DND-41 (cell line): ENCODE measurements at regions not wholly inside any gene's neighbourhood (a gene's known extent, or its start where the extent isn't known, plus 50 kb on each side); places are given as distances from the start of the nearest gene placed in this dataset.

Experiments
- ATAC-seq: fragments of 200-7000 bp; cut with Tn5 transposase; 3 replicates; pipeline ENCODE4 v1.9.1; 2021; ENCODE audit warnings: low read depth; ENCODE audit not compliant: insufficient read depth
- DNase-seq: peaks from one replicate; pipeline ENCODE4 v3.0.0-alpha.2; 2020
- H2AFZ ChIP-seq: 2 replicates; pipeline ENCODE4 v1.6.0; 2012; ENCODE audit warnings: low read depth, low read length
- H3K27ac ChIP-seq: 2 replicates; pipeline ENCODE4 v1.5.1; 2012; ENCODE audit warnings: low read length, inconsistent platforms
- H3K27me3 ChIP-seq: fragments of 200-600 bp; sonication (generic); 2 replicates; pipeline ENCODE4 v1.6.0; 2012; ENCODE audit warnings: low read length, mild to moderate bottlenecking, inconsistent platforms; ENCODE audit not compliant: insufficient read depth, poor library complexity
- H3K36me3 ChIP-seq: 2 replicates; pipeline ENCODE4 v1.5.1; 2012; ENCODE audit warnings: low read length, inconsistent platforms; ENCODE audit not compliant: insufficient read depth
- H3K4me1 ChIP-seq: 2 replicates; pipeline ENCODE4 v1.5.1; 2012; ENCODE audit warnings: mild to moderate bottlenecking, low read length; ENCODE audit not compliant: insufficient read depth
- H3K4me2 ChIP-seq: 2 replicates; pipeline ENCODE4 v1.6.0; 2012; ENCODE audit warnings: mild to moderate bottlenecking, moderate library complexity, low read length, inconsistent platforms; ENCODE audit not compliant: insufficient read depth
- H3K4me3 ChIP-seq, 2 experiments: fragments of 200-600 bp in 1 of 2; shearing (Covaris generic) in 1 of 2; 2 replicates each; pipeline ENCODE4 v1.5.1; 2012 to 2016; ENCODE audit warnings: inconsistent platforms in 2 of 2, low read length in 2 of 2, mild to moderate bottlenecking in 2 of 2, low read depth in 1 of 2, moderate library complexity in 1 of 2
- H3K79me2 ChIP-seq: 2 replicates; pipeline ENCODE4 v1.6.0; 2012; ENCODE audit warnings: low read length, inconsistent platforms; ENCODE audit not compliant: insufficient read depth
- H3K9ac ChIP-seq: 2 replicates; pipeline ENCODE4 v1.6.0; 2012; ENCODE audit warnings: low read depth, mild to moderate bottlenecking, inconsistent platforms, low read length, moderate library complexity
- H3K9me3 ChIP-seq: 2 replicates; pipeline ENCODE4 v1.5.1; 2012; ENCODE audit warnings: low read length, moderate library complexity, mild to moderate bottlenecking, inconsistent platforms; ENCODE audit not compliant: insufficient read depth, severe bottlenecking
- H4K20me1 ChIP-seq: 2 replicates; pipeline ENCODE4 v1.6.0; 2012; ENCODE audit warnings: low read length; ENCODE audit not compliant: insufficient read depth
- CTCF ChIP-seq: IDR thresholded peaks from 2 replicates; pipeline ENCODE4 v1.5.1; 2012; ENCODE audit warnings: borderline replicate concordance, low read length, moderate library complexity, mild to moderate bottlenecking; ENCODE audit not compliant: poor library complexity, severe bottlenecking; ENCODE audit errors: extremely low read depth
- EZH2 ChIP-seq: IDR thresholded peaks from 3 replicates; pipeline ENCODE4 v1.6.1; 2012; ENCODE audit warnings: borderline replicate concordance, low read depth, mild to moderate bottlenecking, moderate library complexity, low read length, inconsistent platforms; ENCODE audit not compliant: severe bottlenecking

GRCh38 chr18:75896865-75897264, 469.4 kb upstream of the SMIM21 start:
- H3K27ac ChIP-seq = no peak overlapping the region
- H3K4me1 ChIP-seq = no peaks in the 10 kb centered on the region
- no peak overlapping the region for H2AFZ ChIP-seq
- H3K27me3 ChIP-seq = peaks cover under 1% of the 10 kb centered on the region
- no peak overlapping the region for H3K4me2 ChIP-seq
- no peak for DNase-seq
- H3K9me3 ChIP-seq = no peaks in the 10 kb centered on the region
- H3K36me3 ChIP-seq = no peaks in the 10 kb centered on the region
- H3K9ac ChIP-seq = no peak overlapping the region
- H3K4me3 ChIP-seq = no peak overlapping the region
- no peak for TF ChIP-seq EZH2
- TF ChIP-seq CTCF = no peak
- no peaks in the 10 kb centered on the region for H3K79me2 ChIP-seq
- no peaks in the 10 kb centered on the region for H4K20me1 ChIP-seq
- no peak for ATAC-seq

- H3K79me2 ChIP-seq = no peaks in the 10 kb centered on the region
- TF ChIP-seq CTCF = no peak
- TF ChIP-seq EZH2 = no peak
- H2AFZ ChIP-seq = no peak overlapping the region
- DNase-seq (no peak), ATAC-seq (no peak)
- H3K4me3 ChIP-seq = no peak overlapping the region
- peaks cover 2% of the 10 kb centered on the region for H3K27me3 ChIP-seq
- no peaks in the 10 kb centered on the region for H3K9me3 ChIP-seq
- no peak overlapping the region for H3K27ac ChIP-seq
- H3K4me1 ChIP-seq = no peaks in the 10 kb centered on the region
- no peak overlapping the region for H3K4me2 ChIP-seq
- no peaks in the 10 kb centered on the region for H4K20me1 ChIP-seq
- no peaks in the 10 kb centered on the region for H3K36me3 ChIP-seq
- H3K9ac ChIP-seq = no peak overlapping the region
These were observed 467.6 kb upstream of the SMIM21 start for GRCh38 chr18:75895135-75895534.

GRCh38 chr18:75884728-75885127, 457.2 kb upstream of the SMIM21 start:
- no peak overlapping the region for H3K9ac ChIP-seq
- H3K27ac ChIP-seq = no peak overlapping the region
- H2AFZ ChIP-seq = no peak overlapping the region
- H3K36me3 ChIP-seq = no peaks in the 10 kb centered on the region
- no peaks in the 10 kb centered on the region for H3K4me1 ChIP-seq
- DNase-seq (no peak), ATAC-seq (no peak)
- no peaks in the 10 kb centered on the region for H3K27me3 ChIP-seq
- H3K4me2 ChIP-seq = no peak overlapping the region
- no peaks in the 10 kb centered on the region for H4K20me1 ChIP-seq
- no peak overlapping the region for H3K4me3 ChIP-seq
- no peak for TF ChIP-seq EZH2
- TF ChIP-seq CTCF = peak; percentile 34
- no peaks in the 10 kb centered on the region for H3K79me2 ChIP-seq
- H3K9me3 ChIP-seq = no peaks in the 10 kb centered on the region
